ENCODE measurements at regions not wholly inside any gene's neighbourhood (a gene's known extent, or its start where the extent isn't known, plus 50 kb on each side); places are given as distances from the start of the nearest gene placed in this dataset.

DNA sequence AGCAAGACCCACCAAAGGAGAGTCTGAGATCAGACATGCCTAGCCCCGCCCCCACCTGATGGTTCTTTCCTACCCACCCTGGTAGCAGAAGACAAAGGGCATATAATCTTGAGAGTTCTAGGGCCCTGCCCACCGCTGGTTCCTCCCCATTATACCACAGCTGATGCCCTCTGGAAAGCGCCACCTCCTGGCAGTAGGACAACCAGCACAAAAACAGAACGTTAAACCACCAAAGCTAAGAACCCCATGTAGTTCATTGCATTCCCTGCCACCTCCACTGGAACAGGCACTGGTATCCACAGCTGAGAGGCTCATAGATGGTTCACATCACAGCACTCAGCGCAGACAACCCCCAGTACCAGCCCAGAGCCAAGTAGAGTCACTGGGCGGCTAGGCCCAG lies 81.2 kb upstream of the TRPC7 start:
- TF ChIP-seq, protein P1, sequence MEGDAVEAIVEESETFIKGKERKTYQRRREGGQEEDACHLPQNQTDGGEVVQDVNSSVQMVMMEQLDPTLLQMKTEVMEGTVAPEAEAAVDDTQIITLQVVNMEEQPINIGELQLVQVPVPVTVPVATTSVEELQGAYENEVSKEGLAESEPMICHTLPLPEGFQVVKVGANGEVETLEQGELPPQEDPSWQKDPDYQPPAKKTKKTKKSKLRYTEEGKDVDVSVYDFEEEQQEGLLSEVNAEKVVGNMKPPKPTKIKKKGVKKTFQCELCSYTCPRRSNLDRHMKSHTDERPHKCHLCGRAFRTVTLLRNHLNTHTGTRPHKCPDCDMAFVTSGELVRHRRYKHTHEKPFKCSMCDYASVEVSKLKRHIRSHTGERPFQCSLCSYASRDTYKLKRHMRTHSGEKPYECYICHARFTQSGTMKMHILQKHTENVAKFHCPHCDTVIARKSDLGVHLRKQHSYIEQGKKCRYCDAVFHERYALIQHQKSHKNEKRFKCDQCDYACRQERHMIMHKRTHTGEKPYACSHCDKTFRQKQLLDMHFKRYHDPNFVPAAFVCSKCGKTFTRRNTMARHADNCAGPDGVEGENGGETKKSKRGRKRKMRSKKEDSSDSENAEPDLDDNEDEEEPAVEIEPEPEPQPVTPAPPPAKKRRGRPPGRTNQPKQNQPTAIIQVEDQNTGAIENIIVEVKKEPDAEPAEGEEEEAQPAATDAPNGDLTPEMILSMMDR (IDR thresholded peaks at IDR 0.05), result no peak
- TF ChIP-seq EZH2 (IDR thresholded peaks at IDR 0.05; ENCODE audit: borderline replicate concordance, insufficient read depth, low read depth, low read length, poor library complexity, severe bottlenecking), result no peak
